HL-60 (cell line): ENCODE measurements at regions not wholly inside any gene's neighbourhood (a gene's known extent, or its start where the extent isn't known, plus 50 kb on each side); places are given as distances from the start of the nearest gene placed in this dataset.

Experiments
- CTCF ChIP-seq: IDR thresholded peaks from one replicate; pipeline ENCODE4 v1.5.1; 2011; ENCODE audit warnings: low read length, control low read depth, inconsistent platforms; ENCODE audit not compliant: insufficient read depth
- GABPA ChIP-seq: IDR thresholded peaks from 2 replicates; pipeline ENCODE4 v1.6.1; 2012; ENCODE audit warnings: low read depth
- POLR2AphosphoS5 ChIP-seq: IDR thresholded peaks from 2 replicates; pipeline ENCODE4 v1.6.1; 2012; ENCODE audit warnings: low read depth

GRCh38 chr2:118677546-118677945, 169.9 kb downstream of the EN1 start:
- no peak for TF ChIP-seq CTCF
- no peak for TF ChIP-seq GABPA
- TF ChIP-seq POLR2AphosphoS5: no peak
